Adipocyte (in vitro differentiated cells): ENCODE measurements at regions not wholly inside any gene's neighbourhood (a gene's known extent, or its start where the extent isn't known, plus 50 kb on each side); places are given as distances from the start of the nearest gene placed in this dataset.

Source experiments
- DNase-seq: peaks from one replicate; pipeline ENCODE4 v3.0.0-alpha.2; 2015; ENCODE audit warnings: low read depth
- H3K27me3 ChIP-seq: replicated peaks from 2 replicates; pipeline ENCODE4 v1.7.0; 2013; ENCODE audit warnings: mild to moderate bottlenecking, low read length, moderate library complexity; ENCODE audit not compliant: control insufficient read depth, insufficient read depth
- H3K36me3 ChIP-seq: 2 replicates; pipeline ENCODE4 v1.7.0; 2013; ENCODE audit warnings: low read length, mild to moderate bottlenecking, moderate library complexity; ENCODE audit not compliant: control insufficient read depth, insufficient read depth, severe bottlenecking
- H3K4me1 ChIP-seq: 2 replicates; pipeline ENCODE4 v1.7.0; 2013; ENCODE audit warnings: mild to moderate bottlenecking, low read length, moderate library complexity; ENCODE audit not compliant: control insufficient read depth, insufficient read depth
- H3K4me3 ChIP-seq: 2 replicates; pipeline ENCODE4 v1.7.0; 2013; ENCODE audit warnings: mild to moderate bottlenecking, low read length, moderate library complexity
- H3K9ac ChIP-seq: 2 replicates; pipeline ENCODE4 v1.7.0; 2013; ENCODE audit warnings: mild to moderate bottlenecking, low read length, moderate library complexity
- H3K9me3 ChIP-seq: 2 replicates; pipeline ENCODE4 v1.7.0; 2013; ENCODE audit warnings: mild to moderate bottlenecking, low read length, moderate library complexity; ENCODE audit not compliant: control insufficient read depth

GRCh38 chr19:31402529-31403316, 53.5 kb upstream of the TSHZ3 start:
- Histone ChIP-seq H3K9me3 (no peaks in the 10 kb centered on the region), H3K4me1 (no peaks in the 10 kb centered on the region), H3K27me3 (peaks cover 35% of the 10 kb centered on the region), H3K36me3 (no peaks in the 10 kb centered on the region), H3K4me3 (no peak overlapping the region), H3K9ac (no peak overlapping the region)
- no peak for DNase-seq

GRCh38 chr19:31406106-31406505, 56.9 kb upstream of the TSHZ3 start:
- Histone ChIP-seq H3K27me3 (peaks cover 9% of the 10 kb centered on the region), H3K36me3 (no peaks in the 10 kb centered on the region), H3K9me3 (no peaks in the 10 kb centered on the region), H3K4me3 (no peak overlapping the region), H3K4me1 (peaks cover 15% of the 10 kb centered on the region), H3K9ac (no peak overlapping the region)
- DNase-seq: no peak

GRCh38 chr19:31408460-31409124, 59.4 kb upstream of the TSHZ3 start:
- Histone ChIP-seq H3K9me3 (no peaks in the 10 kb centered on the region), H3K27me3 (no peaks in the 10 kb centered on the region), H3K9ac (no peak overlapping the region), H3K4me1 (peaks cover 15% of the 10 kb centered on the region), H3K36me3 (no peaks in the 10 kb centered on the region), H3K4me3 (peak overlapping the region; percentile 30)
- DNase-seq: peak; percentile 75

DNA sequence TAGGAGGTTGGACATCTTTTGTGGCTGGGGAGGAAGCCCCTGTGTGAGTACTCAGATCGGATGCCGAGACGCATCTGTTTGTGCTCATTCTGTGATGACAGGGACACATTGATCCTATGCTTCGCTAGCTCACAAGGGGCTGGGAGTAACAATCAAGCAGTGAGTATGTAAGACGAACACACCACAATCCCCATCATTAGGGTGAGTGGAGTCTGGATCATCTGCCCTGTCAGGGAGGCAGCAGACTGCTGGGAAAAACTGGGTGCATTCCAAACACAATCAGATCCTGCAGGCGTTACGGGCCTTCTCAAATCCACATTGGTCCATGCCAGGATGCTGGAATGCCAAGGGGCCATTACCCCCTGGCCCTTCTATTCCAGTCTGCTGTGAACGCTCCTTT, 64.1 kb upstream of the TSHZ3 start:
- Histone ChIP-seq H3K4me3 (no peak overlapping the region), H3K9me3 (no peaks in the 10 kb centered on the region), H3K9ac (no peak overlapping the region), H3K27me3 (peaks cover 23% of the 10 kb centered on the region), H3K4me1 (peaks cover 11% of the 10 kb centered on the region), H3K36me3 (no peaks in the 10 kb centered on the region)
- no peak for DNase-seq

- Histone ChIP-seq H3K4me3 (no peak overlapping the region), H3K9ac (no peak overlapping the region), H3K9me3 (no peaks in the 10 kb centered on the region), H3K36me3 (no peaks in the 10 kb centered on the region), H3K27me3 (peaks cover 23% of the 10 kb centered on the region), H3K4me1 (no peaks in the 10 kb centered on the region)
- no peak for DNase-seq
These were observed 66.1 kb upstream of the TSHZ3 start for GRCh38 chr19:31415322-31415721.

DNA sequence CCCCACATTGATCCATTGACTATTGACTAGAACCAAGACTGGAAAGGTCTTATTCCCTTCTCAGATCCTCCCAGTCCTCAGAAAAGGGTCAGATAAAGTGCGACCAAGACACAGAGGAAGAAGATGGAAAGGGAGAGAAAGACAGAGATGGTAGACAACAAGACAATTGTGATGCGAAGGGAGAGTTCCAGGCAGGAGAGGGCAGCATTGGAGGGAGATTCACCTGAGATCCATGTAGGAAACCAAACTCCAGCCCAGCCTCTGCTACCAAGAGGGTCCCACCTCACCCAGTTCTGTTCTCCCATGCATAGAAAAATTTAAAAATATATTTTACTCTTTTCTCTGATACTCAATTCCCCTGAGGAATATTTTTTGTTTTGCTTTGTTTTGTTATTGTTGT, 67.3 kb upstream of the TSHZ3 start:
- H3K4me1 ChIP-seq: no peaks in the 10 kb centered on the region
- H3K9me3 ChIP-seq: no peaks in the 10 kb centered on the region
- no peak overlapping the region for H3K9ac ChIP-seq
- DNase-seq: no peak
- peaks cover 23% of the 10 kb centered on the region for H3K27me3 ChIP-seq
- H3K4me3 ChIP-seq: no peak overlapping the region
- H3K36me3 ChIP-seq: no peaks in the 10 kb centered on the region

DNA sequence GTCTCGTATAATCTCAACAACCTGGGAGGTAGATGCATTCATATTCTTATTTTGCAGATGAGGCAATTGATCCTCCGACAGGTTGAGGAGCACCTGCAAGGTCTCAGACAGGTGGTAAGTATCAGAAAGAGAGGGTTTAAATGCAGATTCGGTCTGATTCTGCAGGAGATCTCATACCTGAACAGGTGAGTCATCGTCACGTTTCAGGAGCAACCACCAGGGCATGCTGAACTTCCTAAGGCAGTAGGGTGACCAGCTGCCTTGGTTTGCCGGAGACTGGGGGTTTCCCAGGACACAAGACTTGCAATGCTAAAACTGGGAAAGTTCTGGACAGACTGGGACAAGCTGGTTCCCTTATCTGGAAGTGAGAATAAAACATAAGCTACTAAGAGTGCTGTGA, 68.8 kb upstream of the TSHZ3 start:
- DNase-seq: no peak
- H3K4me3 ChIP-seq: no peak overlapping the region
- peaks cover 23% of the 10 kb centered on the region for H3K27me3 ChIP-seq
- no peak overlapping the region for H3K9ac ChIP-seq
- no peaks in the 10 kb centered on the region for H3K9me3 ChIP-seq
- no peaks in the 10 kb centered on the region for H3K4me1 ChIP-seq
- H3K36me3 ChIP-seq: no peaks in the 10 kb centered on the region

DNA sequence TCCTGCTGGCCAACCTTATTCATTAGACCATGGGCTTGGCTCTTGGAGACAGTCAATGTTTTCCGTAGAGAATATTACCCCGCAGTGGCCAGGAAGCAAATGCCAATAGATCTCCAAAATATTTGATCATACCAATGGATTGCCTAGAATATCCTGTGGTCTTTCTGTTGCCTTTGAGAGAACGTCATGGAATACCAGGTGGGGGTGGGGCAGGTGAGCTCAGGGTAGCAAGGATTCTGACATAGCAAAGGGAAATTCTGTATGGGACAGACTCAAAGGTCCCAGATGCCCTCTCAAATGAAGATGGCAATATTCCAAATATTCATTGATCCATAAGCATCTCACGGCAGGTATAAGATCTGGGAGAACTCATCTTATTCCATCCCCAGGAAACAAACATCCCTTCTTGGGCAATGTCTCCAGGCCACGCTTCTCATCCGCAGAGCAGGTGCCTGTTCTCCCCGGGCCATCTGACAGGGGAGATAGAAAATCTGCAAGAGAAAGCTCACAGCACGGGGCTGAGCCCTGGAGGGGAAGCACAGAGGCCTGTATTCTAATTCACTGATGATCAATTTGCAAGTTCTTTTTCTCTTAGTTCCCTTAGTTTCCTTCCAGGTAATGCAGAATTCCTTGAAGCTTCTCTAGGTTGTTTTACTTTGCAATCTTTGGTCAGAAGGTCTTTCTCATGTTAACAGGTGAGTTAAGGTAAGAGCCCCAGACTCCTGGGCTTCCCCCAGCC, 69.6 kb upstream of the TSHZ3 start:
- Histone ChIP-seq H3K4me1 (no peaks in the 10 kb centered on the region), H3K36me3 (no peaks in the 10 kb centered on the region), H3K27me3 (peaks cover 23% of the 10 kb centered on the region), H3K4me3 (no peak overlapping the region), H3K9me3 (no peaks in the 10 kb centered on the region), H3K9ac (no peak overlapping the region)
- no peak for DNase-seq

DNA sequence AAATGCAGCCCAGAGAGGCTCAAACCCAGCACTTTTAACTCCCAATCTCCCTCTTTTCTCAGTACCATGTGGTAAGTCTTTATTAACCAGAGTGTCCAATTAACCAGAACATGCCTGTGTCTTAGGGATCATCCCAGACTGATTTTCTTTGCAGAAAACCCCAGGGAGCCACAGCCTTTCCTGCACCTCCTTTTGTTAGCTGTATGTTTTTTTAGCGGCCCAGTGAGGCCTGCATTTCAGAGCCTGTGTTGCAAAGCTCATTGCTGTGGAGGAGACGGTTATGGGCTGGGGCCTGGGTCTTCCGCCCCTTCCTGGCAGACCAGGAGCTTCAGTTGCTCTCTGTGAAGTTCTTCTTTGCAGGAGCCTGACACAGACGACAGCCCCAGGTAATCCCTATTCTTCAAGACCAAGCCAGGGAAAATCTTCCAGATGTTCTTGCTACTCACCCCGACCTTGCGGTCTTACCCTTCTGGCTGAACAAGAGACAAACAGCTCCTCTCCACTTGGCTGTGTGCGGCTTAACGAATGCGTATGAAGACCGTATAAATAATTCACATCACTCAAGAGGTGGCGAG, 70.7 kb upstream of the TSHZ3 start:
- Histone ChIP-seq H3K4me1 (no peaks in the 10 kb centered on the region), H3K4me3 (no peak overlapping the region), H3K36me3 (no peaks in the 10 kb centered on the region), H3K9ac (no peak overlapping the region), H3K27me3 (peaks cover 19% of the 10 kb centered on the region), H3K9me3 (no peaks in the 10 kb centered on the region)
- no peak for DNase-seq

- no peaks in the 10 kb centered on the region for H3K4me1 ChIP-seq
- DNase-seq: no peak
- no peak overlapping the region for H3K4me3 ChIP-seq
- H3K9ac ChIP-seq: no peak overlapping the region
- peaks cover 12% of the 10 kb centered on the region for H3K27me3 ChIP-seq
- H3K36me3 ChIP-seq: no peaks in the 10 kb centered on the region
- H3K9me3 ChIP-seq: no peaks in the 10 kb centered on the region
These were observed 71.8 kb upstream of the TSHZ3 start for GRCh38 chr19:31421082-31421481.

DNA sequence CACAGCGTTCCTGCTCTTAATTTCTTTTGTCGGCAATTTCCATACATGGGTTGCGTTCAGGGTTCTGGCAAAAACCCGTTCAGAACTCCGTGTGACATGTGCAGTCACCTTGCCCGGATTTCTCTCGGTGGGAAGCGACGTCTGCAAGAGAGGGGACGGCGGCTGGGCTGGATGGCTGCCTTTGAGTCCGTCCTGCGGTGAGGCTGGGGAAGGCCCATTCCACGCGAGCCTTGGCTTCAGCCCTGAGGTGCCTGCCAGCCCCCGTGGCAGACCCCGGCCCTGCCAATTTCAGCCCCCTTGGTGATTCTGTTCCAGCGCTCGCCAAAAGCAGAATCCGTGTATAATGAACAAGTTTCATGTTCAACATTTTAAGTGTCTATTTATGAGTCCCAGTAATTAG, 72.6 kb upstream of the TSHZ3 start:
- no peak overlapping the region for H3K9ac ChIP-seq
- H3K9me3 ChIP-seq: no peaks in the 10 kb centered on the region
- H3K36me3 ChIP-seq: no peaks in the 10 kb centered on the region
- H3K27me3 ChIP-seq: peaks cover 10% of the 10 kb centered on the region
- no peak overlapping the region for H3K4me3 ChIP-seq
- DNase-seq: no peak
- H3K4me1 ChIP-seq: no peaks in the 10 kb centered on the region
